HCT116 (cell line): ENCODE measurements at regions not wholly inside any gene's neighbourhood (a gene's known extent, or its start where the extent isn't known, plus 50 kb on each side); places are given as distances from the start of the nearest gene placed in this dataset.

Experiments used
- CTCF ChIP-seq, 3 experiments: fragments of 200-600 bp in 1 of 3; sonication (generic) in 1 of 3; IDR thresholded peaks in 2 of 3; conservative IDR thresholded peaks in 1 of 3; 2 replicates each; pipeline ENCODE4 v1.5.1; 2012 to 2017; ENCODE audit warnings: low read depth in 2 of 3, low read length in 2 of 3, antibody characterized with exemption in 1 of 3, borderline replicate concordance in 1 of 3, control low read depth in 1 of 3, mild to moderate bottlenecking in 1 of 3, mixed read lengths in 1 of 3, mixed run types in 1 of 3, moderate library complexity in 1 of 3; ENCODE audit not compliant: insufficient read depth in 1 of 3
- MAX ChIP-seq: IDR thresholded peaks from 2 replicates; pipeline ENCODE4 v1.6.1; 2012
- POLR2AphosphoS5 ChIP-seq: IDR thresholded peaks from 2 replicates; pipeline ENCODE4 v1.6.1; 2011; ENCODE audit warnings: mild to moderate bottlenecking, low read depth, low read length, moderate library complexity
- SP1 ChIP-seq: IDR thresholded peaks from 2 replicates; pipeline ENCODE4 v1.6.1; 2012; ENCODE audit warnings: low read depth
- SRF ChIP-seq: IDR thresholded peaks from 2 replicates; pipeline ENCODE4 v1.6.1; 2012; ENCODE audit warnings: low read depth
- YY1 ChIP-seq: IDR thresholded peaks from 2 replicates; pipeline ENCODE4 v1.6.1; 2011; ENCODE audit warnings: low read length, low read depth, moderate library complexity, mild to moderate bottlenecking; ENCODE audit not compliant: insufficient replicate concordance; ENCODE audit errors: extremely low read depth

GRCh38 chr7:11899247-11899646 is 67.2 kb upstream of the THSD7A start:
- TF ChIP-seq CTCF (IDR thresholded peaks at IDR 0.05 in 2 of 3, conservative IDR thresholded peaks at IDR 0.05 in 1 of 3; ENCODE audit: borderline replicate concordance in 1 of 3, insufficient read depth in 1 of 3, low read depth in 2 of 3, low read length in 2 of 3) (no peak), MAX (no peak), POLR2AphosphoS5 (no peak), SP1 (no peak), YY1 (no peak), SRF (no peak)
